Activated B cell treated with CpG ODN at 0.5 μM for 24 hours (primary cell): ENCODE measurements at regions not wholly inside any gene's neighbourhood (a gene's known extent, or its start where the extent isn't known, plus 50 kb on each side); places are given as distances from the start of the nearest gene placed in this dataset.
"Not testable (repeated sequence)": the region's sequence is repeated elsewhere in the genome, so short reads cannot be mapped to it uniquely, and the experiment has no call there.

Experiments used
- ATAC-seq: fragments of 200-7000 bp; cut with Tn5 transposase; one replicate; pipeline ENCODE4 v1.10.0; 2021; ENCODE audit warnings: low read depth, mild to moderate bottlenecking, moderate library complexity
- CTCF ChIA-PET: fragments of 350-600 bp; sonication (Branson Sonifier 250); formaldehyde crosslinking; loops from one replicate; lab custom pipeline; 2021; ENCODE audit warnings: antibody characterized with exemption; lab: Charles Lee
- POLR2A ChIA-PET: fragments of 350-600 bp; sonication (Branson Sonifier 250); formaldehyde crosslinking; loops from one replicate; lab custom pipeline; 2021; ENCODE audit warnings: antibody characterized with exemption; lab: Charles Lee
- DNase-seq: peaks from one replicate; pipeline ENCODE4 v3.0.0; 2022
- H3K27ac Mint-ChIP-seq: one replicate; pipeline ENCODE4 v1.8.0; 2020; ENCODE audit warnings: mixed read lengths
- H3K27me3 Mint-ChIP-seq: one replicate; pipeline ENCODE4 v1.8.0; 2021; ENCODE audit warnings: mixed read lengths
- H3K36me3 Mint-ChIP-seq: one replicate; pipeline ENCODE4 v1.8.0; 2021; ENCODE audit warnings: low read depth, mixed read lengths
- H3K4me1 Mint-ChIP-seq: one replicate; pipeline ENCODE4 v1.8.0; 2021; ENCODE audit warnings: mixed read lengths
- H3K4me3 Mint-ChIP-seq: one replicate; pipeline ENCODE4 v1.8.0; 2020; ENCODE audit warnings: mild to moderate bottlenecking, mixed read lengths
- H3K9me3 Mint-ChIP-seq: one replicate; pipeline ENCODE4 v1.8.0; 2020; ENCODE audit warnings: mixed read lengths
- CTCF ChIP-seq: fragments of 200-600 bp; IDR thresholded peaks from one replicate; pipeline ENCODE4 v1.8.0; 2022; ENCODE audit warnings: antibody characterized with exemption, mild to moderate bottlenecking
- intact Hi-C: fragments of 100-400 bp; cut with micrococcal nuclease; formaldehyde crosslinking; loops from one replicate; pipeline ENCODE4 v1.15.1; 2024

- Mint-ChIP-seq H3K36me3 (no peaks in the 10 kb centered on the region), H3K27me3 (no peaks in the 10 kb centered on the region), H3K9me3 (peaks cover 8% of the 10 kb centered on the region), H3K4me1 (no peaks in the 10 kb centered on the region), H3K27ac (no peak overlapping the region), H3K4me3 (no peak overlapping the region)
- POLR2A ChIA-PET, result no interaction called here
- intact Hi-C loops, result no loop called here
- no peak for ATAC-seq
- CTCF ChIA-PET, result no interaction called here
- no peak for TF ChIP-seq CTCF
- DNase-seq, result no peak
Observed at GRCh38 chr3:155995525-155996370, 124.6 kb upstream of the KCNAB1 start.

DNA sequence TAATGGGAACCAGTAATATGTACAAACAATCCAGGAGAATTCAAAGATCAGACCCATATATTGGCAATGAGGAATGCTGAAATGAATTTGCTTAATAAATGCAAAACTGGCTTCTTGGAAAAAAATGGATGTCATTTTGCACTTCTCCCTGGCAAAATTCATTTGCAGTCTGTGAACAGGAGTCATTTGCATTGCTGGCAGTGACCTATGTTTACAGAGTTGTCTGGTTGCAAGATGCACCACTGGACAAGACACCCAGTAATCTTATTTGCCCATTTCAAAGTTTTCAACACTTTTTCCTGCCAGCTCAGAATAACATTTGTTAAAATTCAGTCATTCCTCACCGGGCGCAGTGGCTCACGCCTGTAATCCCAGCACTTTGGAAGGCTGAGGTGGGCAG is 123.5 kb upstream of the KCNAB1 start:
- Mint-ChIP-seq H3K9me3 (peaks cover 8% of the 10 kb centered on the region), H3K4me3 (no peak overlapping the region), H3K27me3 (no peaks in the 10 kb centered on the region), H3K27ac (no peak overlapping the region), H3K4me1 (no peaks in the 10 kb centered on the region), H3K36me3 (no peaks in the 10 kb centered on the region)
- CTCF ChIA-PET, result no interaction called here
- DNase-seq (no peak), ATAC-seq (no peak)
- POLR2A ChIA-PET, result no interaction called here
- TF ChIP-seq CTCF, result no peak
- intact Hi-C loops, result no loop called here

- H3K27me3 Mint-ChIP-seq, H3K27ac Mint-ChIP-seq, CTCF ChIA-PET, ATAC-seq, POLR2A ChIA-PET, H3K9me3 Mint-ChIP-seq, H3K36me3 Mint-ChIP-seq, H3K4me3 Mint-ChIP-seq, H3K4me1 Mint-ChIP-seq, DNase-seq, intact Hi-C loops: not testable (repeated sequence)
Observed at GRCh38 chr3:155998173-155998572, 122.2 kb upstream of the KCNAB1 start.

DNA sequence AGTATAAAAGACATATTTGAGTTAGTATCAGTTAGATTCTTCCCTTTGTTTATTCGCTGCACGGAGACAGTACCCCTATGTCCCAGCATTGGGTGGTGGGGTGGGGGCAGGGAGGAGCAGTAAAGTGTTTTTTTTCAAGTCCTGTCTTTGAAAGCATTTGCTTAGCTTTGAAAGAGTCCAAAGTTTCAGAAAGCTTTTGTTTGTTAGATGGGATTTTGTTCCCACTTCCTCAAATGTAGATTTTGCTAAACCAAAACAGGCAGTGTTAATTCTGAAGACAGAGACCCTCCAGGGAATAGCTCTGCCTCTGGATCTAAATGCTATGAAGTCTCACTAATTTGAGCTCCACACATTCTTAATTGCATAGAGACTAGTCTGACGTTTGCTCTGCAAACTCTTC is 114.6 kb upstream of the KCNAB1 start:
- no peak for TF ChIP-seq CTCF
- ChIA-PET CTCF (no interaction called here), POLR2A (no interaction called here)
- Mint-ChIP-seq H3K9me3 (no peaks in the 10 kb centered on the region), H3K4me1 (no peaks in the 10 kb centered on the region), H3K4me3 (no peak overlapping the region), H3K27me3 (peaks cover 13% of the 10 kb centered on the region), H3K36me3 (no peaks in the 10 kb centered on the region), H3K27ac (no peak overlapping the region)
- intact Hi-C loops, result no loop called here
- ATAC-seq (no peak), DNase-seq (no peak)

GRCh38 chr3:156010829-156011228 is 109.5 kb upstream of the KCNAB1 start:
- TF ChIP-seq CTCF, result no peak
- no peaks in the 10 kb centered on the region for H3K4me1 Mint-ChIP-seq
- no peaks in the 10 kb centered on the region for H3K9me3 Mint-ChIP-seq
- H3K27me3 Mint-ChIP-seq, result peaks cover 12% of the 10 kb centered on the region
- intact Hi-C loops, result no loop called here
- ChIA-PET CTCF (interaction anchor here (0.7 kb wide), 1 partner anchor 1227 kb away, joined by 3 read pairs; no protein-coding TSS in a partner anchor), POLR2A (no interaction called here)
- DNase-seq (no peak), ATAC-seq (no peak)
- no peak overlapping the region for H3K4me3 Mint-ChIP-seq
- H3K27ac Mint-ChIP-seq, result no peak overlapping the region
- H3K36me3 Mint-ChIP-seq, result no peaks in the 10 kb centered on the region
